Mesodermal cell (in vitro differentiated cells): ENCODE measurements at regions not wholly inside any gene's neighbourhood (a gene's known extent, or its start where the extent isn't known, plus 50 kb on each side); places are given as distances from the start of the nearest gene placed in this dataset.

Experiments
- H3K27ac ChIP-seq: 2 replicates; pipeline ENCODE4 v1.7.0; 2013; ENCODE audit warnings: mild to moderate bottlenecking, low read depth, low read length, moderate library complexity; ENCODE audit not compliant: severe bottlenecking
- H3K36me3 ChIP-seq: 2 replicates; pipeline ENCODE4 v1.7.1; 2013; ENCODE audit warnings: mild to moderate bottlenecking, low read length, moderate library complexity; ENCODE audit not compliant: control insufficient read depth, insufficient read depth
- H3K4me1 ChIP-seq: one replicate; pipeline ENCODE4 v1.7.1; 2013; ENCODE audit warnings: mild to moderate bottlenecking, low read length; ENCODE audit not compliant: insufficient read depth, control insufficient read depth, poor library complexity, severe bottlenecking
- H3K4me3 ChIP-seq: 2 replicates; pipeline ENCODE4 v1.7.0; 2013; ENCODE audit warnings: low read length, control low read depth, mild to moderate bottlenecking; ENCODE audit not compliant: insufficient read depth, poor library complexity, severe bottlenecking; ENCODE audit errors: extremely low read depth
- H3K9me3 ChIP-seq: 2 replicates; pipeline ENCODE4 v1.7.1; 2013; ENCODE audit warnings: mild to moderate bottlenecking, low read length, moderate library complexity; ENCODE audit not compliant: control insufficient read depth
- WGBS, 2 experiments: methylation state at CpG; one replicate each; pipeline ENCODE4 v1.1.5; 2013; ENCODE audit warnings: missing lambda C conversion rate in 2 of 2; ENCODE audit not compliant: insufficient coverage in 2 of 2; 5-methylcytosine and 5-hydroxymethylcytosine counted together

GRCh38 chr18:40662898-40663437 is 1292.1 kb upstream of the PIK3C3 start:
- Histone ChIP-seq H3K4me1 (no peaks in the 10 kb centered on the region), H3K4me3 (no peak overlapping the region), H3K9me3 (no peaks in the 10 kb centered on the region), H3K36me3 (no peaks in the 10 kb centered on the region), H3K27ac (no peak overlapping the region)
- WGBS, 2 experiments, result 94% methylated on average over 5 to 8 of the region's 16 CpGs

- Histone ChIP-seq H3K4me3 (no peak overlapping the region), H3K27ac (no peak overlapping the region), H3K9me3 (no peaks in the 10 kb centered on the region), H3K36me3 (no peaks in the 10 kb centered on the region), H3K4me1 (no peaks in the 10 kb centered on the region)
- WGBS, 2 experiments, result 80 to 100% methylated on average over 1 of the region's 1 CpG
Measured at GRCh38 chr18:40653682-40654081, 1301.4 kb upstream of the PIK3C3 start.

GRCh38 chr18:40652321-40652720 is 1302.7 kb upstream of the PIK3C3 start:
- Histone ChIP-seq H3K9me3 (no peaks in the 10 kb centered on the region), H3K36me3 (no peaks in the 10 kb centered on the region), H3K27ac (no peak overlapping the region), H3K4me1 (no peaks in the 10 kb centered on the region), H3K4me3 (no peak overlapping the region)
- WGBS, 2 experiments, result no CpG with 5 or more reads among the region's 1 CpG

GRCh38 chr18:40651163-40651562 is 1303.9 kb upstream of the PIK3C3 start:
- WGBS, 2 experiments, result 86 to 95% methylated on average over 2 to 3 of the region's 3 CpGs
- H3K27ac ChIP-seq, result no peak overlapping the region

GRCh38 chr18:40642692-40643229 is 1312.3 kb upstream of the PIK3C3 start:
- no peaks in the 10 kb centered on the region for H3K9me3 ChIP-seq
- no peaks in the 10 kb centered on the region for H3K4me1 ChIP-seq
- H3K36me3 ChIP-seq, result no peaks in the 10 kb centered on the region
- no peak overlapping the region for H3K4me3 ChIP-seq
- no peak overlapping the region for H3K27ac ChIP-seq
- WGBS, 2 experiments, result 77 to 95% methylated on average over 2 to 4 of the region's 4 CpGs

More at GRCh38 chr18:40651163-40651562, 1303.9 kb upstream of the PIK3C3 start:
- H3K4me3 ChIP-seq, result no peak overlapping the region
- H3K9me3 ChIP-seq, result no peaks in the 10 kb centered on the region
- H3K4me1 ChIP-seq, result no peaks in the 10 kb centered on the region
- H3K36me3 ChIP-seq, result no peaks in the 10 kb centered on the region

GRCh38 chr18:40631319-40631718 is 1323.7 kb upstream of the PIK3C3 start:
- no peaks in the 10 kb centered on the region for H3K36me3 ChIP-seq
- H3K27ac ChIP-seq, result no peak overlapping the region
- WGBS, 2 experiments, result 80 to 93% methylated on average over 1 to 2 of the region's 3 CpGs
- H3K9me3 ChIP-seq, result no peaks in the 10 kb centered on the region
- H3K4me3 ChIP-seq, result no peak overlapping the region
- H3K4me1 ChIP-seq, result no peaks in the 10 kb centered on the region

GRCh38 chr18:40630496-40630895 is 1324.5 kb upstream of the PIK3C3 start:
- no peaks in the 10 kb centered on the region for H3K36me3 ChIP-seq
- H3K27ac ChIP-seq, result no peak overlapping the region
- H3K4me3 ChIP-seq, result no peak overlapping the region
- WGBS, 2 experiments, result no CpG with 5 or more reads among the region's 1 CpG
- no peaks in the 10 kb centered on the region for H3K4me1 ChIP-seq
- H3K9me3 ChIP-seq, result no peaks in the 10 kb centered on the region

- WGBS, 2 experiments, result 73% methylated on average over 3 of the region's 4 CpGs; no CpG with 5 or more reads in 1 of the 2 experiments
- no peaks in the 10 kb centered on the region for H3K9me3 ChIP-seq
Measured at GRCh38 chr18:40624959-40625358, 1330.1 kb upstream of the PIK3C3 start.

GRCh38 chr18:40613721-40614120 is 1341.3 kb upstream of the PIK3C3 start:
- H3K36me3 ChIP-seq, result no peaks in the 10 kb centered on the region
- no peak overlapping the region for H3K4me3 ChIP-seq
- H3K4me1 ChIP-seq, result no peaks in the 10 kb centered on the region
- no peak overlapping the region for H3K27ac ChIP-seq
- no peaks in the 10 kb centered on the region for H3K9me3 ChIP-seq

More at GRCh38 chr18:40624959-40625358, 1330.1 kb upstream of the PIK3C3 start:
- H3K4me3 ChIP-seq, result no peak overlapping the region
- H3K27ac ChIP-seq, result no peak overlapping the region
- no peaks in the 10 kb centered on the region for H3K4me1 ChIP-seq
- H3K36me3 ChIP-seq, result no peaks in the 10 kb centered on the region

GRCh38 chr18:40612356-40612755 is 1342.7 kb upstream of the PIK3C3 start:
- no peaks in the 10 kb centered on the region for H3K4me1 ChIP-seq
- no peak overlapping the region for H3K27ac ChIP-seq
- 78 to 100% methylated on average over 1 of the region's 1 CpG for WGBS, 2 experiments
- H3K4me3 ChIP-seq, result no peak overlapping the region
- no peaks in the 10 kb centered on the region for H3K36me3 ChIP-seq
- no peaks in the 10 kb centered on the region for H3K9me3 ChIP-seq

- no peaks in the 10 kb centered on the region for H3K4me1 ChIP-seq
- no peak overlapping the region for H3K4me3 ChIP-seq
- H3K27ac ChIP-seq, result no peak overlapping the region
- 85% methylated on average over 2 of the region's 2 CpGs; no CpG with 5 or more reads in 1 of the 2 experiments for WGBS, 2 experiments
- no peaks in the 10 kb centered on the region for H3K36me3 ChIP-seq
- H3K9me3 ChIP-seq, result no peaks in the 10 kb centered on the region
Measured at GRCh38 chr18:40608226-40608625, 1346.8 kb upstream of the PIK3C3 start.
